ENCODE measurements at regions not wholly inside any gene's neighbourhood (a gene's known extent, or its start where the extent isn't known, plus 50 kb on each side); places are given as distances from the start of the nearest gene placed in this dataset.

DNA sequence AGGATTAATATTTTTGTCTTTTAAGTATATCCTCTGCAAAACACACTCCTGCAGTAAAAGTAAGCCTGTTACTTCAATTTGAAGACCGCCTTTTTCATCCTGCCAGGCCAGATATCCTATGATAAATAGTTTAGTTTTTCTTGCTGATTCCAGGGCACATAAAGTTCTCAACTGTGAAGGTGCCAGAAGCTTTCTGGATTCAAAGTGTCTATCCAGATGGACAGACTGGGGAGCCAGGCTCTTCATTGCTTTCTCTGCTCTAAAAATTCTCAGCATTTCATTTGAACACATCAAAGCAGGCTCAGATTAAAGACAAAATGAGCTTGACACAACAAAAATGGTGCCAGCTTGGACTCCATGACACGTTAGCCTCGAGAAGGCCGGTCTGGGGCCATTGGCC, 53.6 kb upstream of the UBL3 start:
- TF ChIP-seq, protein P1, sequence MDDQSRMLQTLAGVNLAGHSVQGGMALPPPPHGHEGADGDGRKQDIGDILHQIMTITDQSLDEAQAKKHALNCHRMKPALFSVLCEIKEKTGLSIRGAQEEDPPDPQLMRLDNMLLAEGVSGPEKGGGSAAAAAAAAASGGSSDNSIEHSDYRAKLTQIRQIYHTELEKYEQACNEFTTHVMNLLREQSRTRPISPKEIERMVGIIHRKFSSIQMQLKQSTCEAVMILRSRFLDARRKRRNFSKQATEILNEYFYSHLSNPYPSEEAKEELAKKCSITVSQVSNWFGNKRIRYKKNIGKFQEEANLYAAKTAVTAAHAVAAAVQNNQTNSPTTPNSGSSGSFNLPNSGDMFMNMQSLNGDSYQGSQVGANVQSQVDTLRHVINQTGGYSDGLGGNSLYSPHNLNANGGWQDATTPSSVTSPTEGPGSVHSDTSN (IDR thresholded peaks at IDR 0.05), result no peak
- TF ChIP-seq, protein P2, sequence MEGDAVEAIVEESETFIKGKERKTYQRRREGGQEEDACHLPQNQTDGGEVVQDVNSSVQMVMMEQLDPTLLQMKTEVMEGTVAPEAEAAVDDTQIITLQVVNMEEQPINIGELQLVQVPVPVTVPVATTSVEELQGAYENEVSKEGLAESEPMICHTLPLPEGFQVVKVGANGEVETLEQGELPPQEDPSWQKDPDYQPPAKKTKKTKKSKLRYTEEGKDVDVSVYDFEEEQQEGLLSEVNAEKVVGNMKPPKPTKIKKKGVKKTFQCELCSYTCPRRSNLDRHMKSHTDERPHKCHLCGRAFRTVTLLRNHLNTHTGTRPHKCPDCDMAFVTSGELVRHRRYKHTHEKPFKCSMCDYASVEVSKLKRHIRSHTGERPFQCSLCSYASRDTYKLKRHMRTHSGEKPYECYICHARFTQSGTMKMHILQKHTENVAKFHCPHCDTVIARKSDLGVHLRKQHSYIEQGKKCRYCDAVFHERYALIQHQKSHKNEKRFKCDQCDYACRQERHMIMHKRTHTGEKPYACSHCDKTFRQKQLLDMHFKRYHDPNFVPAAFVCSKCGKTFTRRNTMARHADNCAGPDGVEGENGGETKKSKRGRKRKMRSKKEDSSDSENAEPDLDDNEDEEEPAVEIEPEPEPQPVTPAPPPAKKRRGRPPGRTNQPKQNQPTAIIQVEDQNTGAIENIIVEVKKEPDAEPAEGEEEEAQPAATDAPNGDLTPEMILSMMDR (IDR thresholded peaks at IDR 0.05), result no peak

Measured in SK-N-SH (cell line).